K562 (cell line): ENCODE measurements at regions not wholly inside any gene's neighbourhood (a gene's known extent, or its start where the extent isn't known, plus 50 kb on each side); places are given as distances from the start of the nearest gene placed in this dataset.

Experiments
- ATAC-seq: fragments of 200-7000 bp; cut with Tn5 transposase; 3 replicates; pipeline ENCODE4 v1.9.1; 2020; ENCODE audit warnings: moderate library complexity
- BruUV-seq: library from RNA; stranded (reverse); fragments of 400-500 nt; replicated peaks from 2 replicates; lab custom pipeline; 2021; lab: Mats Ljungman, UMichigan
- CTCF ChIA-PET: fragments of 300-600 bp; formaldehyde crosslinking; extraction: SDS; loops from one replicate; lab custom pipeline; 2021; ENCODE audit warnings: low intra/inter-chr PET ratio; lab: Yijun Ruan, JAX
- POLR2A ChIA-PET: fragments of 300-600, 350-650 bp; sonication (Branson Sonifier 250); formaldehyde crosslinking; extraction: SDS; loops from one replicate; lab custom pipeline; 2021; ENCODE audit warnings: antibody characterized with exemption, inconsistent platforms; lab: Yijun Ruan, JAX
- DNase-seq, 4 experiments: peaks; one replicate each; pipeline versions ENCODE4 v3.0.0 to v3.0.0-alpha.2; 2011 to 2018; ENCODE audit warnings: low spot score in 3 of 4, mixed read lengths in 3 of 4; ENCODE audit errors: extremely low read depth in 1 of 4
- FAIRE-seq: peaks from 2 replicates; lab custom pipeline; 2011; peaks lifted over from hg19 to GRCh38; lab: Jason Lieb, UNC
- H2AFZ ChIP-seq: 2 replicates; pipeline ENCODE4 v1.6.0; 2011; ENCODE audit warnings: low read depth, low read length, control low read depth, inconsistent platforms
- H3K27ac ChIP-seq: fragments of 200-600 bp; 3 replicates; pipeline ENCODE4 v1.8.0; 2011; ENCODE audit warnings: low read depth, mild to moderate bottlenecking, control low read depth, inconsistent platforms, low read length, moderate library complexity, mixed read lengths; ENCODE audit errors: extremely low read depth
- H3K27me3 ChIP-seq, 2 experiments: fragments of 300-600 bp in 1 of 2; 2 replicates in 1 of 2; 3 replicates in 1 of 2; pipeline versions ENCODE4 v1.6.0 to v1.8.0; 2011; ENCODE audit warnings: inconsistent platforms in 2 of 2, low read length in 2 of 2, mild to moderate bottlenecking in 1 of 2, mixed read lengths in 1 of 2, moderate library complexity in 1 of 2; ENCODE audit not compliant: control insufficient read depth in 2 of 2, insufficient read depth in 2 of 2
- H3K36me3 ChIP-seq: fragments of 300-600 bp; 3 replicates; pipeline ENCODE4 v1.8.0; 2011; ENCODE audit warnings: mild to moderate bottlenecking, low read length, inconsistent platforms; ENCODE audit not compliant: control insufficient read depth, insufficient read depth
- H3K4me1 ChIP-seq, 2 experiments: fragments of 200-600 bp in 1 of 2; replicated peaks in 1 of 2; 2 replicates in 1 of 2; 3 replicates in 1 of 2; pipeline versions ENCODE4 v1.5.1 to v1.8.0; 2011; ENCODE audit warnings: inconsistent platforms in 2 of 2, low read length in 2 of 2, mild to moderate bottlenecking in 1 of 2, mixed read lengths in 1 of 2, moderate library complexity in 1 of 2; ENCODE audit not compliant: control insufficient read depth in 2 of 2, insufficient read depth in 2 of 2
- H3K4me2 ChIP-seq: 2 replicates; pipeline ENCODE4 v1.6.1; 2011; ENCODE audit warnings: low read length, control low read depth, inconsistent platforms, mixed read lengths; ENCODE audit not compliant: insufficient read depth
- H3K4me3 ChIP-seq: fragments of 200-600 bp; sonication (generic), shearing (Covaris generic); 2 replicates; pipeline ENCODE4 v1.5.1; 2016; ENCODE audit warnings: control low read depth, inconsistent platforms
- H3K79me2 ChIP-seq: fragments of 200-600 bp; 3 replicates; pipeline ENCODE4 v1.8.0; 2011; ENCODE audit warnings: low read length, inconsistent platforms; ENCODE audit not compliant: control insufficient read depth, insufficient read depth
- H3K9ac ChIP-seq, 2 experiments: 2 replicates each; pipeline versions ENCODE4 v1.6.0 to v1.6.1; 2011; ENCODE audit warnings: low read depth in 2 of 2, low read length in 2 of 2, control low read depth in 1 of 2, inconsistent platforms in 1 of 2, mild to moderate bottlenecking in 1 of 2, mixed read lengths in 1 of 2; ENCODE audit not compliant: insufficient read depth in 1 of 2
- H3K9me1 ChIP-seq: one replicate; pipeline ENCODE4 v1.6.0; 2011; ENCODE audit warnings: inconsistent platforms, mild to moderate bottlenecking, low read length, moderate library complexity; ENCODE audit not compliant: control insufficient read depth, insufficient read depth
- H3K9me3 ChIP-seq: replicated peaks from 2 replicates; pipeline ENCODE4 v1.5.1; 2011; ENCODE audit warnings: low read depth, low read length, inconsistent platforms; ENCODE audit not compliant: control insufficient read depth, insufficient read depth
- H4K20me1 ChIP-seq: replicated peaks from 2 replicates; pipeline ENCODE4 v1.6.1; 2011; ENCODE audit warnings: low read length, inconsistent platforms, mixed read lengths; ENCODE audit not compliant: control insufficient read depth, insufficient read depth
- BACH1 ChIP-seq: fragments of 200-800 bp; sonication (Bioruptor generic); IDR thresholded peaks from 2 replicates; pipeline ENCODE4 v1.6.1; 2016; ENCODE audit warnings: missing genetic modification characterization, missing compliant biosample characterization
- HMGN3 ChIP-seq: IDR thresholded peaks from 2 replicates; pipeline ENCODE4 v1.6.1; 2011; ENCODE audit warnings: borderline replicate concordance, low read depth, mild to moderate bottlenecking, mixed read lengths, low read length; ENCODE audit not compliant: insufficient read length; ENCODE audit errors: extremely low read depth
- PTBP1 ChIP-seq: fragments of 200-400 bp; formaldehyde crosslinking; IDR thresholded peaks from 2 replicates; pipeline ENCODE4 v1.6.1; 2017; ENCODE audit warnings: low read depth, low read length
- SMARCC2 ChIP-seq: fragments of 450-650 bp; IDR thresholded peaks from 2 replicates; pipeline ENCODE4 v1.6.1; 2017; ENCODE audit warnings: antibody characterized with exemption, moderate library complexity, mild to moderate bottlenecking, low read depth
- SP2 ChIP-seq: IDR thresholded peaks from 2 replicates; pipeline ENCODE4 v1.6.1; 2011; ENCODE audit warnings: mild to moderate bottlenecking, low read depth, low read length, moderate library complexity; ENCODE audit not compliant: poor library complexity, severe bottlenecking; ENCODE audit errors: extremely low read depth
- SRSF7 ChIP-seq: fragments of 200-400 bp; formaldehyde crosslinking; optimal IDR thresholded peaks from 2 replicates; pipeline ENCODE3; 2017; ENCODE audit warnings: mild to moderate bottlenecking, low read depth, low read length
- TCF7 ChIP-seq: sonication (generic); IDR thresholded peaks from 2 replicates; pipeline ENCODE4 v1.6.1; 2016; ENCODE audit warnings: antibody characterized with exemption, borderline replicate concordance
- TRIM24 ChIP-seq, 2 experiments: fragments of 450-650 bp; IDR thresholded peaks; 2 replicates each; pipeline ENCODE4 v1.6.1; 2016
- ZFX ChIP-seq: sonication (generic); formaldehyde crosslinking; IDR thresholded peaks from 2 replicates; pipeline ENCODE4 v1.8.0; 2022; ENCODE audit warnings: mild to moderate bottlenecking, missing genetic modification reagents, moderate library complexity
- ZNF57 ChIP-seq: fragments of 450-650 bp; formaldehyde crosslinking; IDR thresholded peaks from 2 replicates; pipeline ENCODE4 v1.4.0; 2020; ENCODE audit warnings: mild to moderate bottlenecking, moderate library complexity
- ZNF696 ChIP-seq: fragments of 250-450 bp; sonication (Bioruptor Pico); conservative IDR thresholded peaks from 2 replicates; pipeline ENCODE4 v1.4.0; 2020; ENCODE audit warnings: mild to moderate bottlenecking, moderate library complexity
- ZNF785 ChIP-seq: fragments of 250-450 bp; sonication (Bioruptor Pico); IDR thresholded peaks from 2 replicates; pipeline ENCODE4 v1.4.0; 2020; ENCODE audit warnings: mild to moderate bottlenecking
- WGBS: fragments of 100-300 bp; shearing (Covaris generic); methylation state at CpG from one replicate; pipeline ENCODE4 v1.1.6; 2016; ENCODE audit warnings: low coverage, mixed read lengths; ENCODE audit not compliant: insufficient coverage; ENCODE audit errors: missing lambda C conversion rate; 5-methylcytosine and 5-hydroxymethylcytosine counted together
- in situ Hi-C: fragments of 300-500 bp; cut with MboI; formaldehyde crosslinking; loops from 4 replicates; pipeline ENCODE4 v1.15.0; 2018; ENCODE audit warnings: inconsistent platforms, mixed read lengths
- intact Hi-C: fragments of 100-400 bp; cut with micrococcal nuclease; formaldehyde crosslinking; loops from 2 replicates; pipeline ENCODE4 v1.14.2; 2022
- TF ChIP-seq, protein P1 (sequence below): IDR thresholded peaks from 2 replicates; pipeline ENCODE4 v1.6.1; 2012; ENCODE audit warnings: low read depth, low read length, improper control_type of control experiment, borderline replicate concordance
- TF ChIP-seq, protein P2 (sequence below): fragments of 250-450 bp; sonication (Bioruptor Pico); IDR thresholded peaks from 2 replicates; pipeline ENCODE4 v1.4.0; 2020; ENCODE audit warnings: mild to moderate bottlenecking, moderate library complexity

DNA sequence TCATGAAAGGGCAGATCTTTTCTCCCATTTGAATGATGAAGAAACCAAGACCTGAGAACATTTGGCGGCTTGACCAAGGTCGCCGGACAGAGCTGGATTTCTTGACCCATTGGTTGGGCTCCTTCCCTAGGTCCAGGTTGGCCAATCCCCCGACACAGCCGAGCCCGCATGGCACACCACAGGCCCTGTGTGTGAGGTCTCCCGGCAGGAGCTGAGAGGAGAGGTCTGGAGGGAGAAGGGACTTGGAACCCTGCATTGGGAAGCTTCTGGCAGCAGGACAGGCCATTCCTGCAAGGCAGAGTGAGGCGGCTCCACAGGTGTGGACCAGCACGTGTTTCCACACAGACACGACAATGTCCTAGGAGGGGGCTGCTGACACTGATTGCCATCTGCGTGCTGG lies 98.6 kb upstream of the THY1 start:
- in situ Hi-C loops: no loop called here
- BruUV-seq: no TSS peak
- CTCF ChIA-PET: no interaction called here

DNA sequence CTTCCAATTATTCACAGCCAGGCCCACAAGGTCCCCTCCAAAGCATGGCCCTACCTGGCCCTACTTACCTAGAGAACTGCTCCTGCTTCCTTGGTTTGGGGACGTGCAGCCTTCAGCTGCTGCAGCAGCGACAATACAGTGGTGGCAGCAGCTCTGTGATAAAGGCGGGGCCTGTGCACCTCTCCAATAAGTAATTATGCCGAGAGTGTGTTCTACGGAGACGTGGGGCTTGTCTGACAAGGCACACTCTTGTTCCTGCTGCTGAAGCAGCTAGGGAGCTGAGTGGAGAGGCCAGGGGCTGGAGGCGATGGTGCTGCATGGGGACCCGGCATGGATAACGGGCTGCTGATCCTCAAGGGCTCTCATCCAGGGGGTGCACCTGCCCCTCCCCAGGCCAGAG lies 98.0 kb upstream of the THY1 start:
- DNase-seq: no peak
- Histone ChIP-seq H3K9me1 (no peaks in the 10 kb centered on the region), H3K27ac (no peak overlapping the region), H3K9ac (no peak overlapping the region), H3K27me3 (peaks cover 17 to 54% of the 10 kb centered on the region in 2 experiments), H3K4me3 (no peak overlapping the region), H2AFZ (no peak overlapping the region), H3K4me1 (no peaks in the 10 kb centered on the region), H4K20me1 (peaks cover 6% of the 10 kb centered on the region; the same call in 1 of the 2 replicates), H3K79me2 (no peaks in the 10 kb centered on the region), H3K36me3 (no peaks in the 10 kb centered on the region), H3K9me3 (no peaks in the 10 kb centered on the region), H3K4me2 (no peak overlapping the region)
- CTCF ChIA-PET: no interaction called here
- intact Hi-C loops (no loop called here), in situ Hi-C loops (no loop called here)
- WGBS: under 1% methylated on average over 9 of the region's 9 CpGs
- no TSS peak for BruUV-seq
- no peak for ATAC-seq
- FAIRE-seq: no peak
- POLR2A ChIA-PET: no interaction called here
- TF ChIP-seq BACH1: no peak
- TF ChIP-seq ZNF785 (CRISPR knock-in tag): no peak
- TF ChIP-seq, protein P1, sequence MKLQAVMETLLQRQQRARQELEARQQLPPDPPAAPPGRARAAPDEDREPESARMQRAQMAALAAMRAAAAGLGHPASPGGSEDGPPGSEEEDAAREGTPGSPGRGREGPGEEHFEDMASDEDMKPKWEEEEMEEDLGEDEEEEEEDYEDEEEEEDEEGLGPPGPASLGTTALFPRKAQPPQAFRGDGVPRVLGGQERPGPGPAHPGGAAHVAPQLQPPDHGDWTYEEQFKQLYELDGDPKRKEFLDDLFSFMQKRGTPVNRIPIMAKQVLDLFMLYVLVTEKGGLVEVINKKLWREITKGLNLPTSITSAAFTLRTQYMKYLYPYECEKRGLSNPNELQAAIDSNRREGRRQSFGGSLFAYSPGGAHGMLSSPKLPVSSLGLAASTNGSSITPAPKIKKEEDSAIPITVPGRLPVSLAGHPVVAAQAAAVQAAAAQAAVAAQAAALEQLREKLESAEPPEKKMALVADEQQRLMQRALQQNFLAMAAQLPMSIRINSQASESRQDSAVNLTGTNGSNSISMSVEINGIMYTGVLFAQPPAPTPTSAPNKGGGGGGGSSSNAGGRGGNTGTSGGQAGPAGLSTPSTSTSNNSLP: no peak
- TF ChIP-seq HMGN3: no peak
- no peak for TF ChIP-seq ZNF57 (CRISPR knock-in tag)
- no peak for TF ChIP-seq ZNF696 (CRISPR knock-in tag)
- TF ChIP-seq TCF7: no peak
- TF ChIP-seq SMARCC2: no peak
- no peak for TF ChIP-seq ZFX (CRISPR knock-in tag)
- no peak for TF ChIP-seq SRSF7
- no peak for TF ChIP-seq TRIM24 (IDR thresholded peaks at IDR 0.05)

More for the DNA sequence above, 98.6 kb upstream of the THY1 start:
- H3K9ac ChIP-seq: no peak overlapping the region
- H3K4me2 ChIP-seq: no peak overlapping the region
- no peaks in the 10 kb centered on the region for H3K4me1 ChIP-seq
- TF ChIP-seq PTBP1 (no peak), SP2 (no peak)
- TF ChIP-seq, protein P2, sequence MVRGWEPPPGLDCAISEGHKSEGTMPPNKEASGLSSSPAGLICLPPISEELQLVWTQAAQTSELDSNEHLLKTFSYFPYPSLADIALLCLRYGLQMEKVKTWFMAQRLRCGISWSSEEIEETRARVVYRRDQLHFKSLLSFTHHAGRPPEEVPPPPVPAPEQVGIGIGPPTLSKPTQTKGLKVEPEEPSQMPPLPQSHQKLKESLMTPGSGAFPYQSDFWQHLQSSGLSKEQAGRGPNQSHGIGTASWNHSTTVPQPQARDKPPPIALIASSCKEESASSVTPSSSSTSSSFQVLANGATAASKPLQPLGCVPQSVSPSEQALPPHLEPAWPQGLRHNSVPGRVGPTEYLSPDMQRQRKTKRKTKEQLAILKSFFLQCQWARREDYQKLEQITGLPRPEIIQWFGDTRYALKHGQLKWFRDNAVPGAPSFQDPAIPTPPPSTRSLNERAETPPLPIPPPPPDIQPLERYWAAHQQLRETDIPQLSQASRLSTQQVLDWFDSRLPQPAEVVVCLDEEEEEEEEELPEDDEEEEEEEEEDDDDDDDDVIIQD (CRISPR knock-in tag): no peak
- ATAC-seq: no peak
- WGBS: under 1% methylated on average over 11 of the region's 11 CpGs
- no peak overlapping the region for H2AFZ ChIP-seq
- no peaks in the 10 kb centered on the region for H3K79me2 ChIP-seq
- no peak for FAIRE-seq
- no peak overlapping the region for H3K27ac ChIP-seq
- H3K9me3 ChIP-seq: no peaks in the 10 kb centered on the region
- peaks cover 6% of the 10 kb centered on the region; the same call in 1 of the 2 replicates for H4K20me1 ChIP-seq
- POLR2A ChIA-PET: no interaction called here
- peaks cover 14 to 52% of the 10 kb centered on the region in 2 experiments for H3K27me3 ChIP-seq
- no peak overlapping the region for H3K4me3 ChIP-seq
- H3K36me3 ChIP-seq: no peaks in the 10 kb centered on the region
- no peaks in the 10 kb centered on the region for H3K9me1 ChIP-seq
- DNase-seq: no peak
- intact Hi-C loops: no loop called here
